ENCODE measurements at regions not wholly inside any gene's neighbourhood (a gene's known extent, or its start where the extent isn't known, plus 50 kb on each side); places are given as distances from the start of the nearest gene placed in this dataset.

DNA sequence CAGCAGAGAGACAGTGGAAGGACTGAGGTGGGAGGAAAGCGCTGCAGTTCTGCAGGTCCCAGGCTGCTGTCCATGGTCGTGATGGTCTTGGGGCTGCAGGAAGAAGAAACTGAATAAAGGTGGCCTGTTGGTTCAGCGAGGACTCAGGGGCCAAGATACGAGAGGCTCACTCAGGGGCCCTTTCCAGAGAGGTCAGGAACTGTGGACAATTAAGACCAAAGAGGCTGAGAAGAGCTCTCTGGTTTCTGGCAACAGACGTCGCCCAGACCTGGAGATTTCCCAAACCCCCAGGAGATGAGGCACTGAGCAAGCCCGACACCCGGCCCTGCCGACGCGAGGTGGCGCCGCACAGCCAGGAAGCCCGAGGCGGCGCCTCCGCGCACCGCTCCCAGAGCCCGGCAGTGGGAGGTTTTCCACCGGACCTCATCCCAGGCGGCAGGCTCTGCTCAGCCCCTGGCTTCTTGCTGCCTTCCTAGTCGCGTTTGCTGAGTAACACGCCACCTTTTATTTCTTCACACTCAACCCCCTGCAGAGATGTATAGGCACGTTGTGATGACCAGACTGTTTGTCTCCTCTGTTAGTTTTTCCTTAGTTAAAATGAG is 56.4 kb upstream of the ARRDC4 start:
- Histone ChIP-seq H3K36me3 (no peaks in the 10 kb centered on the region), H3K27me3 (peaks cover 24 to 40% (median 27%) of the 10 kb centered on the region in 3 donors), H3K4me1 (peaks cover 0 to 2% of the 10 kb centered on the region in 2 donors), H3K4me3 (no peak overlapping the region), H3K9me3 (no peaks in the 10 kb centered on the region), H3K27ac (no peak overlapping the region)
- DNase-seq (peak; percentile 18 to 22), ATAC-seq (peak in 1 of 2 donors; percentile 41)
- no peak for TF ChIP-seq POLR2A (IDR thresholded peaks at IDR 0.05)
- TF ChIP-seq, protein P1, sequence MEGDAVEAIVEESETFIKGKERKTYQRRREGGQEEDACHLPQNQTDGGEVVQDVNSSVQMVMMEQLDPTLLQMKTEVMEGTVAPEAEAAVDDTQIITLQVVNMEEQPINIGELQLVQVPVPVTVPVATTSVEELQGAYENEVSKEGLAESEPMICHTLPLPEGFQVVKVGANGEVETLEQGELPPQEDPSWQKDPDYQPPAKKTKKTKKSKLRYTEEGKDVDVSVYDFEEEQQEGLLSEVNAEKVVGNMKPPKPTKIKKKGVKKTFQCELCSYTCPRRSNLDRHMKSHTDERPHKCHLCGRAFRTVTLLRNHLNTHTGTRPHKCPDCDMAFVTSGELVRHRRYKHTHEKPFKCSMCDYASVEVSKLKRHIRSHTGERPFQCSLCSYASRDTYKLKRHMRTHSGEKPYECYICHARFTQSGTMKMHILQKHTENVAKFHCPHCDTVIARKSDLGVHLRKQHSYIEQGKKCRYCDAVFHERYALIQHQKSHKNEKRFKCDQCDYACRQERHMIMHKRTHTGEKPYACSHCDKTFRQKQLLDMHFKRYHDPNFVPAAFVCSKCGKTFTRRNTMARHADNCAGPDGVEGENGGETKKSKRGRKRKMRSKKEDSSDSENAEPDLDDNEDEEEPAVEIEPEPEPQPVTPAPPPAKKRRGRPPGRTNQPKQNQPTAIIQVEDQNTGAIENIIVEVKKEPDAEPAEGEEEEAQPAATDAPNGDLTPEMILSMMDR (IDR thresholded peaks at IDR 0.05 in 4 of 5, conservative IDR thresholded peaks at IDR 0.05 in 1 of 5): peak in 4 of 5 experiments; percentile 34 to 62 (median 48)
- intact Hi-C loops (cut with DNase I; ENCODE audit: low total_unique reads) (loop anchor here (2.0 kb wide), 1 partner anchor 391 kb away; no protein-coding TSS in a partner anchor), in situ Hi-C loops (cut with MboI; ENCODE audit: low sequenced_read_pairs in 4 of 4) (loop anchor here (10.0 to 25.0 kb wide), 6 partner anchors 181 to 533 kb away; no protein-coding TSS in a partner anchor)

DNA sequence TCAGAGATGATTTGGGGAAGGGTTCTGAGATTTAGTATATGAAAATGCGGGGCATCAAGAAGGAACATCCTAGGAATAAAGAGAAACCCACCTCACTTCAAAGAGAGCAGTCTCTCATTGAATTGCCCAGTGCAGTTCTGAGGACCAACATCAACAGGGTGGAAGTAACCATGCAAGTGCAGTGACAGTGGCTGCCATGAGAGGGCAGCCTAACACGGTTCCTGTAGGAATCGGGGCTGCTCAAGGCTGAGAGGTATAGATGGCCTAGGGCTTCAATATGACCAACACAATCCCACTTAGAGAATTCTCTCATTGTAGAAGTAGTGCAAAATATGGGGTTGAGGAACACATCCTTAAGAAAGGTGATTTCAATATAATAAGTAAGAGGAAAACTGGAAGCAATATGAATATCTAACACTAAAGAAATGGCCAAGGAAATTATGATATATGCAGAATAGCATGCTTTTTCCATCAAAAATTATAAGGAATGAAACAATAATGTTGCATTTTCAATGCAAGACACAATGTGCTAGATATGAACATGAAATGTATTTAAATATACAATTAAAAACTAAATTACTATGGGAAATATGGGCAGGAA is 51.1 kb upstream of the ARRDC4 start:
- Histone ChIP-seq H3K27ac (no peak overlapping the region), H3K27me3 (peaks cover 9 to 22% (median 19%) of the 10 kb centered on the region in 3 donors), H3K4me1 (peaks cover 0 to under 1% of the 10 kb centered on the region in 2 donors), H3K9me3 (no peaks in the 10 kb centered on the region), H3K36me3 (no peaks in the 10 kb centered on the region), H3K4me3 (no peak overlapping the region)
- ATAC-seq (peak; percentile 80 to 90), DNase-seq (peak; percentile 25 to 39)
- in situ Hi-C loops (cut with MboI; ENCODE audit: low sequenced_read_pairs in 4 of 4): loop anchor here (5.0 to 25.0 kb wide), 8 partner anchors 173 to 528 kb away; no protein-coding TSS in a partner anchor
- no peak for TF ChIP-seq POLR2A (IDR thresholded peaks at IDR 0.05)
- TF ChIP-seq, protein P1 (IDR thresholded peaks at IDR 0.05 in 4 of 5, conservative IDR thresholded peaks at IDR 0.05 in 1 of 5): peak; percentile 66 to 89 (median 83)
- intact Hi-C loops (cut with DNase I; ENCODE audit: low total_unique reads): loop anchor here (1.0 to 5.0 kb wide), 4 partner anchors 48 to 518 kb away; no protein-coding TSS in a partner anchor

All from gastrocnemius medialis (tissue), 4 donors.